GM21447 (cell line): ENCODE measurements at regions not wholly inside any gene's neighbourhood (a gene's known extent, or its start where the extent isn't known, plus 50 kb on each side); places are given as distances from the start of the nearest gene placed in this dataset.

Experiments
- ATAC-seq: cut with Tn5 transposase; IDR thresholded peaks from one replicate; pipeline ENCODE4 v1.9.1; 2021; ENCODE audit not compliant: unreplicated experiment

DNA sequence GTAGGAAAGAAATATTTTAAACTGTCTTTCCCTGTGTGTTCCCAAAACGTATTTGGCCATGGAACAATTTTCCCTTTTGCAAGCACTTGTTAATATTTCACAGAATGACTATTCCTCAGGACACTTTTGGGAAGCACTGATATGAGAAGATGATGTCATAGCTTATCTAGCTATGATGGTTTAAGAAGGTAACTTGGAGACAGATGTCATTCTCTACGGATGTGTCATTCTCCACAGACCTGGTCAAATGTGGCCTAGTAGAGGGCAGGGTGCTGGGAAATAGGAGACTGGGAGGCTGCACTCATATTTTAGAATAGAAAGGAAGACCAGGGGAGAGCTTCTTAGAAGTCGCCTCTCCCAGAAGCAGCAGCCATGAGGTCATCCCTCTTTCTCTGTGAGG is 220.7 kb upstream of the GLI3 start:
- no peak for ATAC-seq

DNA sequence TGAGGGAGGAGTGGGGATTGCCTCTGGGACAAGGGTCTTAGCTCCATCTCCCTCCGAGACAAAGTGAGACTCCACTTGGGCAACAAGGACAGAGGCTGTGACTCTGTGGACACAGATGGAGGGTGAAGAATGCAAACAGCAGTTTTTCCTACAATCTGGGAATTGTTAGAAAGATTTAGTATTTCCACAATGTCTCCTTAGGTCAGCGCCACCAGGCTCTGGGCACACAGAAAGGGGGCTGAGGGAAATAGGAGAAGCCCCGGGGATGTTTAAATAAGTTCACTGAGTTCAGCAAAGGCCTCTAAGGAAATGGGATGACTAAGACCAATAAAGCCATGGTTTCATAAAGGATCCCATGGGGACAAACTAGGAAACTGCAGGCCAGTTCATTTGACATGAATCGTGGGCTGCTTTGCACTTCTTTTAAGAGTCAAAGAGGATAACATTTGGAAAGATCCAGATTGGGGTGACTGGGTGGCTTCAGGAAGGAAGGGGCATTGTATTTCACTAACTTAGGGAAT is 219.8 kb upstream of the GLI3 start:
- ATAC-seq = no peak

GRCh38 chr7:42456267-42456666 is 219.3 kb upstream of the GLI3 start:
- no peak for ATAC-seq

GRCh38 chr7:42453931-42454361 is 216.9 kb upstream of the GLI3 start:
- ATAC-seq = no peak

DNA sequence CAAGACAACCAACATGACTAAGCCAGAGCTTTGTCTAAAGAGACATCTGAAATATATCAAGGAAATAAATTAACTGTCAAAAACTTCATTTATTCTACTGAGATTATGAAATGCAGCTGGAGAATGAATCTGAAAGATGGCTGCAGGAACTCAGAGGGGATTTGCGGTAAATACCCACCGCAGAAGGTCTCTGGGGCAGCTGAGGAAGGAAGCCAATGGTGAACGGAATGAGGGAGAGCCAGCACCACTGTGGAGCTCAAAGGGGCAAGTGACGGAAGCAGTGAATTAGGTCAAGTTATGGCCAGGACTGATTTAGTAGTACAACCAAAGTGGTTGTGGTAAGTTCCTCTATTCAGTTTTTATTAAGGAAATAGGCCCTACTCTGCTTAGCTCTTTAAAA is 215.3 kb upstream of the GLI3 start:
- ATAC-seq = no peak

DNA sequence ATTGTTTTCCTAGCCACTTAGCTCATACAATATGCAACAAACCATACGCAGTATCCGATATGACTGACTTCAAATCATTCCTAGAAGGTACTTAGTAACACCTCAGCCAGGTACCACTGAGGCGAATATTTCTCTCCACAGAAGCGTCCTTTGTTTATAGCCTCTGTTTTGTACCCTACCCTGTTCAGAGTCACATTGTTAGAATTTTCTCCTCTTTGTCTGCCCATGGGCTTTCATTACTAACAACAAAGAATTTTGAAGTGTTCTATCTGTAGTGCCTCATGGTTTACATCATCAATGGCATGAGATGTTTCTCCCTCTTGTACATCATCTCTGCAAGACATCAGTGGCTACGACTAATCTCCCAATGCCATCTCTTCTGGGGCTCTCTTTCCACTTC is 212.4 kb upstream of the GLI3 start:
- ATAC-seq = no peak

GRCh38 chr7:42448901-42449300 is 211.9 kb upstream of the GLI3 start:
- no peak for ATAC-seq

DNA sequence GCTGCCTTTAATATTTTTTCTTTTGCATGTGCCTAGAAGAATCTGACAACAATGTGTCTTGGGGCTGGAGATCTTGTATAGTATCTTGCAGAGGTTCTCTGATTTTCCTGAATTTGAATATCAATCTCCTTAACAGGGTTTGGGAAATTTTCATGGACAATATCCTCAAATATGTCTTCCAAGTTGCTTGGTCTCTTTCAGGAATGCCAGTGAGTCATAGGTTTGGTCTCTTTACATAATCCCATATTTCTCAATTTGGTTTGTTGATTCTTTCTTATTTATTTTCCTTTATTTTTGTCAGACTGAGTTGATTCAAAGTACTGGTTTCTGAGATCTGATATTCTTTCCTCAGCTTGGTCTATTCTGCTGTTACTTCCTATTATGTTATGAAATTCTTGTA is 208.7 kb upstream of the GLI3 start:
- no peak for ATAC-seq

GRCh38 chr7:42440951-42441350 is 203.9 kb upstream of the GLI3 start:
- no peak for ATAC-seq

DNA sequence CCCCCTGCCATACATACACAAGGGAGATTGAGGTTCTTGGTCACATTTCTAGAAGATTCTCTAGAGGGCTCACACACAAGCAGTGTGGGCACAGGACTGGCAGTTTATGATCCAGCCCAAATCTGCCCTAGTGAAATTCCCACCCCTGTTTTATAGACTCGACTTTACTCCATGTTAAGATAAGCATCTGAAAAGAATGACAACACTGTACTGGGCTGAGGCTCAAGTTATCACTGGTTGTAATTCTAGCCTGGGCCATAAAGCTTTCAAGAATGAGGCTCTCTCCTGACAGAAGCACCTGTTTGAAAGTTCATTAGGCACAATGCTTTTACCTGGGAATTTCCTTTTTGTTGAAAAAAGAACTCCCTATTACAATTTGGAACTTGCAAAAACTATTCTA is 195.6 kb upstream of the GLI3 start:
- ATAC-seq = no peak

GRCh38 chr7:42431873-42432272 is 194.9 kb upstream of the GLI3 start:
- no peak for ATAC-seq

- ATAC-seq = no peak
Measured at GRCh38 chr7:42429339-42429738, 192.3 kb upstream of the GLI3 start.

DNA sequence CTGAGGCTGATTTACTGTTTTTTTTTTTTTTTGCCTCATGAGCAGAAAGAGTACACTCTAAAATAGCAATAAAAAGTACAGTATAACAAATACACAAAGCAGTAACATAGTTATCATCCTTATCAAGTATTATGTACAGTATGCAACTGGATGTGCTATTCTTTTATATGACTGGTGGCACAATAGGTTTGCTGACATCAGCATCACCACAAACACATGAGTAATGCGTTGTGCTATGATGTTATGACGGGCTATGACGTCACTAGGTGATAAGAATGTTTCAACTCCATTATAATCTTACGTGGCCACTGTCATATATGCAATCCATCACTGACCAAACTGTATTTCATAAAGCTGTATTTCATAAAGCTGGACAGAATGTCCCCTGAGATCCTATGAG is 189.2 kb upstream of the GLI3 start:
- no peak for ATAC-seq

DNA sequence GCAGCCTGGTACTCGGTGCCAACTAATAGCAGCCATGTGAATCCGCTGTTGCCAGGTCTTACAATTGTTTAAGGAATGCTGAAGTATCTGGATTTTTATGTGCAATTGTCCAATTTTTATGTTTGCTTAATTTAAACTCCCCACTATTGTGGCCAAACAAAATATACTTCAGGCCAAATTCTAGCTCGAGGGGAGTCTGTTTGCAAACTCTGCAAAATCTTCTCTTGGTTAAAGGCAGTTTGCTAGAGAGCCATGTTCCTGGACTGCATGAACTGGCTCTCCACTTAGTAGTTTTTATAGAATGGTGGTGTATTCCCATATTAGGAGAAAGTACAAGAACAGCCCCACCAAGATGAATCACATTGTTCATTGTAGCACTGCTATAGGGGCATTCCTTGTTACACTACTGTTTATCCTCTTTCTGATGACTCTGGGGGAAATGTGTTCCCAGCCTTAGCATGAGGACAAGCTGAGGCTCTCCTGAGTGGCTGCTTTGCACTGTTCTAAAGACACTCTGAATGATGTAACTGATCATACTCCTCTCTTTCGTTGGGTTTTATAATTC is 178.0 kb upstream of the GLI3 start:
- ATAC-seq = no peak

GRCh38 chr7:42414028-42414427 is 177.0 kb upstream of the GLI3 start:
- ATAC-seq = no peak

DNA sequence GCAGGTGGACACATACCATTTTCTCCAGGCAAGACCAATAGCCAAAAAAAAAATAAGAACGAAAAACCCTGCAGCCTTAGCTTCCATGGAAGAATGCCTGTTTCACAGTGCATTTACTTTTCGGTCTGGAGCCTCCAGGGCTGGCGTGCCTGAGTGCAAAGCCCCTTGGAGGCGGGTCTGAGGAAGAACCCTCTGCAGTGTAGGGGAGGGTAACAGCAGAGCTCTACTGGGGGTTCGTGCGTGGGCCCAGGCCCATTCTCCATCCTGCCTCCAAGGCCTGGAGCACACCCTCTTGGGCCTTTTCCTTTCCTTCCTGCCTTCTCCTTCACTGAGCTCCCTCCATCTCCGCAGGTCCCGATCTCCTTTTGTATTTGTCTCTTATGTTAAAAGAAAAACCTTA is 172.3 kb upstream of the GLI3 start:
- no peak for ATAC-seq

GRCh38 chr7:42407833-42408232 is 170.8 kb upstream of the GLI3 start:
- ATAC-seq = no peak

- ATAC-seq = no peak
Measured at GRCh38 chr7:42407021-42407710, 170.2 kb upstream of the GLI3 start.

DNA sequence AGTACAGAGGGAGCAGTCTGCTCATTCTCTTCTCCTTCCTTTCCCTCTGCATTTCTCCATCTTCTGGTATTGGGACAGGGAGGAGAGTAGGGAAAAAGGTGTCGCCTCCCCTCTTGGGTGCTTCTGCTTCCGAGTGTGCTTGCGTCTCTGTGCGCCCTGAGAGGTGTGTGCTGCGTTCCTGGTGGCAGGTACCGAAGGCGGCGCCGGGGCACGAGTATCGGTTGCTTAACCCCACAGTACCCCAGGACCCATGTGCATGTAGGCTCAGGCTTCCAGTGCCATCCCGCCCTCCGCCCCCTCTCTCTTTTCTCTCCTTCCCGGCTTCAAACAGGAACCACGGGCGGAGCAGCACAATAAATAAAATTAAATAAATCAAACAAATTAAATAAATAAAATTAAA is 169.3 kb upstream of the GLI3 start:
- no peak for ATAC-seq

DNA sequence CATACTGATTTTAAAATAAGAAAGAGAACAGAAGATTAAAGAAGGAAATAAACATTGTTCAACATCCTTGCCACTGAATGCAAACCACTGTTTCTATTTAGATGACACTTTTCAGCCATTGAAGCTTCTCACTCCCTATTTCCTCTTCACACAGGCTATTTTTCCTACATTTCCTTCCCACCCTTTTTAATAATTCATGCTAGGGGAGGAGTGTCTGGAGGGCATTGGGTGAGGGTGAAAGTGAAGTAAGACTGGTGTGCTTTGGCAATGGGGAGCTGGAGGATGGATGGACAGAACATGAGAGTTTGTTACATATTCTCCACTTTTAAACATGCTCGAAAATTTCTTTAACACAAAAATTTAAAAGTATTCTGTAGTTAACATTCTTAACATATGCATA is 168.8 kb upstream of the GLI3 start:
- no peak for ATAC-seq

GRCh38 chr7:42403831-42404230 is 166.8 kb upstream of the GLI3 start:
- no peak for ATAC-seq

- ATAC-seq = no peak
Measured at GRCh38 chr7:42400961-42401360, 164.0 kb upstream of the GLI3 start.

DNA sequence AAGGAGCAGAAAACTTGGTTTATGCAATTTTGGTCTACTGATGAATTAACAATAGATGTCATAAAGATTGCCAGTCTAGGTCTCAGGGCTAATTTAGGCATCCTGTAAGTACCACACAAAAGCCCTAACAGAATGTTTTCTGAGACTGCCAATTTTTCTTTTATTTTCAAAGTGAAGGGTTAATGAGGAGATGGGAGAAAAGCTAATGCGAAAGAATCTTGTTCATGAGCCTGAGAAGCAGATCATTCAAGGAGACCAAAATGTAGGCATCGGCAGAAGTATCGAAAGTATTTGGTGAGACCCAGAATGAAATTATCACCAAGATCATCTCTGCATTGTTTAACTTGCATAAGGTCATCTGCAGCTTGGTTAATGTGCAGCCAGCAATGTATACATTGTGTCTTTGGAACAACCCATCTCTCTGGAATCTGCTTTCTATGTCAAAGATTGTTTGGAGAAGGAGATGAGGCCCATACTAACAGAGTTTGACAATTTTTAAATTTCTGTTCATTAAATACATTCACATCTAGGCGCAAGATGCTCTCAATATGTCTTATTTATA is 163.3 kb upstream of the GLI3 start:
- no peak for ATAC-seq
